ENCODE measurements at regions not wholly inside any gene's neighbourhood (a gene's known extent, or its start where the extent isn't known, plus 50 kb on each side); places are given as distances from the start of the nearest gene placed in this dataset.

- Mint-ChIP-seq H3K4me3 (no peak overlapping the region), H3K27ac (ENCODE audit: low read depth) (no peak overlapping the region), H3K27me3 (peaks cover 19% of the 10 kb centered on the region), H3K9me3 (no peaks in the 10 kb centered on the region), H3K36me3 (ENCODE audit: insufficient read depth) (no peaks in the 10 kb centered on the region), H3K4me1 (no peaks in the 10 kb centered on the region)
- ATAC-seq (replicated peaks; ENCODE audit: extremely low read depth, poor library complexity, severe bottlenecking) (no peak), DNase-seq (ENCODE audit: low spot score in 2 of 2) (no peak)
These were observed 318.4 kb downstream of the CWC27 start for GRCh38 chr5:65087154-65087553.

DNA sequence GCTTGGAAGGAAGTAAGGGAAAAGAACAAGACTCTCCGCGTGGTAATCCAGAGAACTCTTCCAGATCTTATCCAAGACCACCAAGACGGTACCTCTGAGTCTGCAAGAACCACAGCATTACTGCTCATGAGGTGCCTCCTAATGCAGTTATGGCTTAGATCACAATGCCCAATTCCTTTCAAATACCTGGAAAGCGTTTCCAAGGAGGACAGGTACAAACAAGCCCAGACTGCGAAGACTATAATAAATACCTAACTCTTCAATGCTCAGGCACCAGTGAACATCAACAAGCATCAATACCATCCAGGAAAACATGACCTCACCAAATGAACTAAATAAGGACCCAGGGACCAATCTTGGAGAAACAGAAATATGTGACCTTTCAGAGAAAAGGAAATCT lies 325.5 kb downstream of the CWC27 start:
- no peak for DNase-seq (ENCODE audit: low spot score in 2 of 2)
- ATAC-seq (replicated peaks; ENCODE audit: extremely low read depth, poor library complexity, severe bottlenecking): no peak
- Mint-ChIP-seq H3K4me3 (no peak overlapping the region), H3K4me1 (no peaks in the 10 kb centered on the region), H3K9me3 (no peaks in the 10 kb centered on the region), H3K27me3 (peaks cover 19% of the 10 kb centered on the region), H3K36me3 (ENCODE audit: insufficient read depth) (no peaks in the 10 kb centered on the region), H3K27ac (ENCODE audit: low read depth) (no peak overlapping the region)

DNA sequence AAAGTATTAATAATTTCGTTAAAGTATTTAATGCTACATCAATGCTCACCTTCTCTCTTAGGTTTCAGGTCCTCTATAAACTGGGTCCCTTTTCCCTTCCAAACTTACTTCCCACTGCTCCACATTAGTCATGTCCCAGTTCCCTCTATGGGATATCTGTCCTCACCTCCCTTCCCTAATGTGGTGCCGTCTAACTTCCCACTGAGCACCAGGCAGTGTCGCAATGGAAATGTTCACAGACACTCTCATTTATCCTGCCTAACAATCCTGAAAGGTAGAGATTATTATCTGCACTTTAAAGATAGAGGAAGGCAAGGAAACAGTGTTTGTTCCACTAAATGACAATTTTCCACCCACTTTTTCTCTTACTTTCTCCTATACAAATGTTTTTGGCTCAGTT lies 329.7 kb downstream of the CWC27 start:
- no peak for DNase-seq (ENCODE audit: low spot score in 2 of 2)
- Mint-ChIP-seq H3K4me1 (peaks cover 2% of the 10 kb centered on the region), H3K27ac (ENCODE audit: low read depth) (no peak overlapping the region), H3K27me3 (no peaks in the 10 kb centered on the region), H3K36me3 (ENCODE audit: insufficient read depth) (peaks cover 3% of the 10 kb centered on the region), H3K4me3 (no peak overlapping the region), H3K9me3 (no peaks in the 10 kb centered on the region)
- ATAC-seq (replicated peaks; ENCODE audit: extremely low read depth, poor library complexity, severe bottlenecking): no peak
